HEK293 (cell line): ENCODE measurements at regions not wholly inside any gene's neighbourhood (a gene's known extent, or its start where the extent isn't known, plus 50 kb on each side); places are given as distances from the start of the nearest gene placed in this dataset.

ENCODE experiments used
- ATF2 ChIP-seq: fragments of 450-650 bp; formaldehyde crosslinking; IDR thresholded peaks from 2 replicates; pipeline ENCODE4 v1.5.1; 2016; ENCODE audit warnings: missing biosample characterization, missing genetic modification characterization, low read depth
- GLI4 ChIP-seq: fragments of 450-650 bp; formaldehyde crosslinking; IDR thresholded peaks from 2 replicates; pipeline ENCODE4 v1.5.1; 2016; ENCODE audit warnings: missing biosample characterization, missing genetic modification characterization
- SP2 ChIP-seq: fragments of 450-650 bp; formaldehyde crosslinking; IDR thresholded peaks from 2 replicates; pipeline ENCODE4 v1.5.1; 2016; ENCODE audit warnings: missing biosample characterization, missing genetic modification characterization
- TCF7L2 ChIP-seq: IDR thresholded peaks from 2 replicates; pipeline ENCODE4 v1.6.1; 2011; ENCODE audit warnings: low read depth, mild to moderate bottlenecking, inconsistent platforms, low read length, moderate library complexity, borderline replicate concordance
- YY1 ChIP-seq: fragments of 450-650 bp; formaldehyde crosslinking; IDR thresholded peaks from 2 replicates; pipeline ENCODE4 v1.5.1; 2018; ENCODE audit warnings: missing biosample characterization, missing genetic modification characterization
- ZBTB1 ChIP-seq: fragments of 450-650 bp; formaldehyde crosslinking; IDR thresholded peaks from 2 replicates; pipeline ENCODE4 v1.5.1; 2016; ENCODE audit warnings: missing biosample characterization, missing genetic modification characterization
- ZNF184 ChIP-seq: fragments of 450-650 bp; IDR thresholded peaks from 2 replicates; pipeline ENCODE4 v1.5.1; 2018; ENCODE audit warnings: missing biosample characterization, mild to moderate bottlenecking, missing genetic modification characterization
- ZNF423 ChIP-seq: fragments of 450-650 bp; formaldehyde crosslinking; IDR thresholded peaks from 2 replicates; pipeline ENCODE4 v1.5.1; 2016; ENCODE audit warnings: missing biosample characterization, missing genetic modification characterization
- ZNF48 ChIP-seq: fragments of 450-650 bp; formaldehyde crosslinking; IDR thresholded peaks from 2 replicates; pipeline ENCODE4 v1.5.1; 2016; ENCODE audit warnings: missing biosample characterization, missing genetic modification characterization
- ZNF560 ChIP-seq: fragments of 450-650 bp; formaldehyde crosslinking; IDR thresholded peaks from 2 replicates; pipeline ENCODE4 v1.5.1; 2017; ENCODE audit warnings: missing biosample characterization, missing genetic modification characterization, borderline replicate concordance
- ZNF692 ChIP-seq: fragments of 450-650 bp; formaldehyde crosslinking; IDR thresholded peaks from 2 replicates; pipeline ENCODE4 v1.5.1; 2016; ENCODE audit warnings: missing biosample characterization, missing genetic modification characterization
- TF ChIP-seq, protein P1 (sequence below): fragments of 450-650 bp; formaldehyde crosslinking; IDR thresholded peaks from 2 replicates; pipeline ENCODE4 v1.5.1; 2016; ENCODE audit warnings: missing biosample characterization, missing genetic modification characterization
- TF ChIP-seq, protein P2 (sequence below): fragments of 450-650 bp; formaldehyde crosslinking; IDR thresholded peaks from 2 replicates; pipeline ENCODE4 v1.5.1; 2016; ENCODE audit warnings: missing biosample characterization, missing genetic modification characterization

- TF ChIP-seq, protein P1, sequence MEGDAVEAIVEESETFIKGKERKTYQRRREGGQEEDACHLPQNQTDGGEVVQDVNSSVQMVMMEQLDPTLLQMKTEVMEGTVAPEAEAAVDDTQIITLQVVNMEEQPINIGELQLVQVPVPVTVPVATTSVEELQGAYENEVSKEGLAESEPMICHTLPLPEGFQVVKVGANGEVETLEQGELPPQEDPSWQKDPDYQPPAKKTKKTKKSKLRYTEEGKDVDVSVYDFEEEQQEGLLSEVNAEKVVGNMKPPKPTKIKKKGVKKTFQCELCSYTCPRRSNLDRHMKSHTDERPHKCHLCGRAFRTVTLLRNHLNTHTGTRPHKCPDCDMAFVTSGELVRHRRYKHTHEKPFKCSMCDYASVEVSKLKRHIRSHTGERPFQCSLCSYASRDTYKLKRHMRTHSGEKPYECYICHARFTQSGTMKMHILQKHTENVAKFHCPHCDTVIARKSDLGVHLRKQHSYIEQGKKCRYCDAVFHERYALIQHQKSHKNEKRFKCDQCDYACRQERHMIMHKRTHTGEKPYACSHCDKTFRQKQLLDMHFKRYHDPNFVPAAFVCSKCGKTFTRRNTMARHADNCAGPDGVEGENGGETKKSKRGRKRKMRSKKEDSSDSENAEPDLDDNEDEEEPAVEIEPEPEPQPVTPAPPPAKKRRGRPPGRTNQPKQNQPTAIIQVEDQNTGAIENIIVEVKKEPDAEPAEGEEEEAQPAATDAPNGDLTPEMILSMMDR (tag by site-specific recombination), result no peak
- TF ChIP-seq, protein P2, sequence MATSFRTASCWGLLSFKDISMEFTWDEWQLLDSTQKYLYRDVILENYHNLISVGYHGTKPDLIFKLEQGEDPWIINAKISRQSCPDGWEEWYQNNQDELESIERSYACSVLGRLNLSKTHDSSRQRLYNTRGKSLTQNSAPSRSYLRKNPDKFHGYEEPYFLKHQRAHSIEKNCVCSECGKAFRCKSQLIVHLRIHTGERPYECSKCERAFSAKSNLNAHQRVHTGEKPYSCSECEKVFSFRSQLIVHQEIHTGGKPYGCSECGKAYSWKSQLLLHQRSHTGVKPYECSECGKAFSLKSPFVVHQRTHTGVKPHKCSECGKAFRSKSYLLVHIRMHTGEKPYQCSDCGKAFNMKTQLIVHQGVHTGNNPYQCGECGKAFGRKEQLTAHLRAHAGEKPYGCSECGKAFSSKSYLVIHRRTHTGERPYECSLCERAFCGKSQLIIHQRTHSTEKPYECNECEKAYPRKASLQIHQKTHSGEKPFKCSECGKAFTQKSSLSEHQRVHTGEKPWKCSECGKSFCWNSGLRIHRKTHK, result no peak
- no peak for TF ChIP-seq ZNF560 (tag by site-specific recombination)
- TF ChIP-seq SP2 (tag by site-specific recombination), result no peak
- no peak for TF ChIP-seq ATF2
- no peak for TF ChIP-seq TCF7L2
- TF ChIP-seq YY1 (tag by site-specific recombination), result no peak
- no peak for TF ChIP-seq ZNF692 (tag by site-specific recombination)
- no peak for TF ChIP-seq ZNF423 (tag by site-specific recombination)
- TF ChIP-seq ZNF184, result no peak
- TF ChIP-seq ZBTB1 (tag by site-specific recombination), result no peak
- no peak for TF ChIP-seq GLI4 (tag by site-specific recombination)
- no peak for TF ChIP-seq ZNF48
Observed at GRCh38 chr20:22985239-22985778, 49.8 kb upstream of the SSTR4 start.
